Epithelial cell of esophagus (primary cell): ENCODE measurements at regions not wholly inside any gene's neighbourhood (a gene's known extent, or its start where the extent isn't known, plus 50 kb on each side); places are given as distances from the start of the nearest gene placed in this dataset.

Source experiments
- DNase-seq: peaks from one replicate; pipeline ENCODE4 v3.0.0; 2010; ENCODE audit warnings: low read depth
- H3K4me3 ChIP-seq: 2 replicates; pipeline ENCODE4 v1.5.1; 2011; ENCODE audit warnings: mild to moderate bottlenecking, low read length, control low read depth
- CTCF ChIP-seq: IDR thresholded peaks from 2 replicates; pipeline ENCODE4 v1.5.1; 2011; ENCODE audit warnings: low read depth, mild to moderate bottlenecking, low read length, control low read depth, inconsistent platforms; ENCODE audit not compliant: insufficient read depth; ENCODE audit errors: missing control alignments

- no peak for TF ChIP-seq CTCF
- no peak for DNase-seq
- no peak overlapping the region for H3K4me3 ChIP-seq
Measured at GRCh38 chr11:112499153-112499880, 238.7 kb upstream of the PLET1 start.

- no peak for TF ChIP-seq CTCF
- no peak for DNase-seq
- no peak overlapping the region for H3K4me3 ChIP-seq
Measured at GRCh38 chr11:112499881-112500204, 239.2 kb upstream of the PLET1 start.

- no peak for TF ChIP-seq CTCF
- H3K4me3 ChIP-seq = no peak overlapping the region
- no peak for DNase-seq
Measured at GRCh38 chr11:112503410-112503809, 242.8 kb upstream of the PLET1 start.

- H3K4me3 ChIP-seq = no peak overlapping the region
- TF ChIP-seq CTCF = no peak
- peak; percentile 51 for DNase-seq
Measured at GRCh38 chr11:112504056-112504455, 243.4 kb upstream of the PLET1 start.

DNA sequence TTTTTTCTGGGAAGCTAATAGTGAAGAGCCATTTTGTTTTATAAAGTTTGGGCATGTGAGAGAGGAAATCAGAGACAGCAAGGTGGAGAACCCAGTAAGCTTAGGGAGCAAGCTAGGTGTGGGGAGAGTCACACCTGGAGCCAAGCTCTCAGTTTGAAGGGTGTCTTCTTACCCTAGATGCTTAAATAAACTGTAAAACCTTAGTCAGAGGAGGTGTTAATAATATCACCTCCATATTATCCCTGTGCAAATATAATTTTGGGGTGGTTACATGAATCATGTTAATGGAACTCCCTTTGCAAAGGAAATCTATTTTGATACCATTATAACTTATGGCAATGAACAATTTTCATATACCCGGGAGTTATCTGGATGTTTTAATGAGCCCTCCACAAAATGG is 246.2 kb upstream of the PLET1 start:
- no peak overlapping the region for H3K4me3 ChIP-seq
- peak; percentile 36 for DNase-seq
- TF ChIP-seq CTCF = no peak

GRCh38 chr11:112507281-112507680 is 246.6 kb upstream of the PLET1 start:
- TF ChIP-seq CTCF = no peak
- no peak for DNase-seq
- H3K4me3 ChIP-seq = no peak overlapping the region

DNA sequence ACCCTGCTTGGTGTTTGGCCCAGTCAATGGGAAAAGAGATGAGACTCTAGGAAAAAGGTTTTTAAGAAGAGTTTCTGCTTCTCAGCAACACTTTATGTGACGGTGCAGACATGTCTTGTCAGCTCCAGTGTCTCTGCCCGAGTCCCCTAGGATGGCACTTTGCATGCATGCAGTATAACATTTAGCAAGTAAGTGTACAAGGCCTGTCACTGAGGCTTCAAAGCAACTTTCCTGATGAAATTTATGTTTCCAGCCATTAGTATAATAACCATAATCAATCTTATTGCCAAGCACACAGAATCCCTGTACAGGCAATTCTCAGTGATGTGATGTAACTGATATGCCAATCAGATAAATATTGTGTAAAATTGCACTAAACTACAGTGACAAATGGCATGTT is 248.1 kb upstream of the PLET1 start:
- no peak for TF ChIP-seq CTCF
- no peak for DNase-seq
- H3K4me3 ChIP-seq = no peak overlapping the region
